Lower leg skin (tissue), 3 donors: ENCODE measurements at regions not wholly inside any gene's neighbourhood (a gene's known extent, or its start where the extent isn't known, plus 50 kb on each side); places are given as distances from the start of the nearest gene placed in this dataset.

ENCODE experiments used
- CTCF ChIP-seq, 3 donors: fragments of 450-650 bp; IDR thresholded peaks; one replicate each; pipeline ENCODE4 v1.5.1; 2016; ENCODE audit warnings: antibody characterized with exemption in 3 of 3, mild to moderate bottlenecking in 3 of 3, moderate library complexity in 2 of 3
- POLR2A ChIP-seq, 2 donors: fragments of 450-650 bp; IDR thresholded peaks; one replicate each; pipeline ENCODE4 v1.6.1; 2016 to 2017; ENCODE audit warnings: antibody characterized with exemption in 2 of 2, mild to moderate bottlenecking in 1 of 2, moderate library complexity in 1 of 2

GRCh38 chr6:140026546-140026945 is 652.1 kb upstream of the CITED2 start:
- TF ChIP-seq CTCF (IDR thresholded peaks at IDR 0.05) (no peak), POLR2A (IDR thresholded peaks at IDR 0.05) (no peak)
